Pons (tissue), 1 donor: ENCODE measurements at regions not wholly inside any gene's neighbourhood (a gene's known extent, or its start where the extent isn't known, plus 50 kb on each side); places are given as distances from the start of the nearest gene placed in this dataset.
A peak's percentile ranks its signal among the peaks of the same experiment; 100 is the strongest.
"Not testable (repeated sequence)": the region's sequence is repeated elsewhere in the genome, so short reads cannot be mapped to it uniquely, and the experiment has no call there.

ENCODE experiments used
- DNase-seq: peaks from one replicate; pipeline ENCODE4 v3.0.0-alpha.2; 2016; ENCODE audit warnings: low spot score

DNA sequence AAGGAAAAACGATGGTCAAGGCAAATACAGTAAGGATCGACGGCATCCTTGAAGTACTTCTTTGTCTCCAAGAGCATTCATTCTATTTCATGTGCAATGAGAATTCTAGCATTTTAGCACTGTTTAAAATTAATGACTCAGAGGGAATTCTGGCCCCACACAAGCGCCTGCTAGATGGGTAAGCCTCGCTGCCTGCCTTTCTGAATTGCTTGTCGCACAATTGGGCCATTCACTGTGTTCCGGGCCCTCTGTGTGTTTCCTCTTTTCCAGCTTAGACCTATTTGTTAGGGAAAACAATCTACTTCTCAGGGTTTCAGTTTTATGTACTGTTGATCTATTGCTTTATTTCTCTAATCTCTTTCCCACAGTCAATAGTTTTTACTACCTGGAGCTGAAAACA lies 204.7 kb upstream of the ZNF32 start:
- DNase-seq, result peak; percentile 39

DNA sequence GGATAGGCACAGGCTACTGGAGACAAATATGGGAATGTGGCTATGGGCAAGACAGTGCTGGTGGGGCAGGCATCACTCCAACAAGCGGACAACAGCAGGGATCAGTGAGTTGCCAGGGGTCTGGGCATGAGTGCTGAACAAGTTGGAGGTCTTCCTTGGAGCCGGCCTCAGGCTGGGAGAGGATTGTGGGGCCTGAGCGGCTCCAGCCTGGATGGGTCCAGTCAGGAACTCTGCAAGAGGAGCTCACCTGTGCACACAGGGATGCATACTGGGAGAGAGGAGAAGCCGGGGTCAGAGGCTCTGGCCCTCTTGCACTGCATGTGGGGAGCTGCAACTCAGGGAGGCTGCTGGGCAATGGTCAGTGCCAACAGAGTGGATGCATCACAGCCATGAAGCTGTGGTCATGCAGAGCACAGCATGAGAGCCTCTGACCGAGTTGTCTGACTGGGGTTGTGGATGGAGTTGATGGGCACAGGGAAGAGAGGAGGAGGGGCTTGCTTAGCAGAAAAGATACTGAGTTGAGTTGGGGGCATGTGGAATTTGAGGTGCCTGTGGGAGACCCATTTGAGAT lies 204.0 kb upstream of the ZNF32 start:
- DNase-seq, result no peak

DNA sequence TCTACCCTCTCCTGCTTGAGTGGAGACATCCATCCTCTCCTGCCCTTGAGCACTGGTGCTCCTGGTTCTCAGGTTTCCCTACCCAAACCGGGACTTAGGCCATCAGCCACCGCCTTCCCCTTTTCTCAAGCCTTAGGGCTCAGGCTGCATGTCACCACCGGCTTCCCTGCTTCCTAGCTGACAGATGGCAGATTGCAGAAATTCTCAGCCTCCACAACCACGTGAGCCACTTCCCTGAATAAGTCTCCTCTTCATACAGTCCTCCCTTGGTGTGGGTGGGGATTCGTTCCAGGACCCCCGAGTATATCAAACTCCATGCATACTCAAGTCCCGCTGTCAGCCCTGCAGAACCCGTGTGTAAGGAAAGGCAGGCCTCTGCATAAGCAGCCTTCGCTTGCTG lies 203.5 kb upstream of the ZNF32 start:
- no peak for DNase-seq

DNA sequence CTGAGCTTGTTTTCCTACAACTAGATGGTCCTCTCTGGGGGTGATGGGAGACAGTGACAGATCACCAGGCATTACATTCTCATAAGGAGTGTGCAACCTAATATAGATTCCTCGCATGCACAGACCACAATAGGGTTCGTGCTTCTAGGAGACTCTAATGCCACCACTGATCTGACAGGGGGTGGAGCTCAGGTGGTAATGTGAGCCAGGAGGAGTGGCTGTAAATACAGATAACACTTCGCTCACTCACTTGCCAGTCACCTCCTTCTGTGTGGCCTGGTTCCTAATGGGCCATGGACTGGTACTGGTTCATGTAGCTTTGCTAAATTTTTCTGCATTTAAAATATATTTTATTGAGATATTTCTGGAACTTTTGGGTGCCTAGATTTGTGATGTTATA lies 202.3 kb upstream of the ZNF32 start:
- no peak for DNase-seq

DNA sequence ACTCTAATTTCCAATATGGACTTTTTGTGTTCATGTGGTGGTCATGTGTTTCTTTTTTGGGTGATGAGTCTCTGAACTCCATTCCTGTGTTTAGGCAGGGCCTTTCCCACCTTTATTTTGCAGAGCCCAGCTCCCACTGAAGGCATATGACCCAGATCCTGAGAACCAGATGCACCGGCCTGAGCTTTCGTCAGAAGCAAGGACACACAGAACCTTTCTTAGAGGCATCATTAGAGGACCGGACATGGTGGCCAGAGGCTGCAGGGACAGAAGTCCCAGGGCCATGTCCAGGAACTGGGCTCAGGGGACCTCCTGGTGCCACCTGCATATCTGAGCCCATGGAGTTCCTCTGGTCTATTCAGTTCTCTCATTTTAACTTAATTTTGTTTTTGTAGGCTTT lies 200.9 kb upstream of the ZNF32 start:
- no peak for DNase-seq

DNA sequence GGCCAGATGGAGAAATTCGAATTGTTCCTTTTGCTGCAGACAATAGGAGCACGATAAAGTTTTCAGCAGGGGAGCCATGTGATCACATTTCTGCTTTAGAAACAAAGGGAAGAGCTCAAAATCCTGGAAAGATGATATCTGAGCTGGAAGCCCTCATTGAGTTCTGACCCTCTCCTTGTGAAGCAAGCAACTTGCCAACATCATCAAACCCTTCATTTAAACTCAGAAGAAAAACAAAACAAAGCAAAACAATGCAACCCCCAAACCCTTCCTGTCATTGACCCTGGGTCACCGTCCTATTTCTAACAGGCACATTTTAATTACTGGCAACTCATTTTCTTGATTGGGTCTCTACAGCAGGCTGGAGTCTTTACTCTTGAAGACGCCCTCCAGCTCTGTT lies 198.3 kb upstream of the ZNF32 start:
- no peak for DNase-seq

DNA sequence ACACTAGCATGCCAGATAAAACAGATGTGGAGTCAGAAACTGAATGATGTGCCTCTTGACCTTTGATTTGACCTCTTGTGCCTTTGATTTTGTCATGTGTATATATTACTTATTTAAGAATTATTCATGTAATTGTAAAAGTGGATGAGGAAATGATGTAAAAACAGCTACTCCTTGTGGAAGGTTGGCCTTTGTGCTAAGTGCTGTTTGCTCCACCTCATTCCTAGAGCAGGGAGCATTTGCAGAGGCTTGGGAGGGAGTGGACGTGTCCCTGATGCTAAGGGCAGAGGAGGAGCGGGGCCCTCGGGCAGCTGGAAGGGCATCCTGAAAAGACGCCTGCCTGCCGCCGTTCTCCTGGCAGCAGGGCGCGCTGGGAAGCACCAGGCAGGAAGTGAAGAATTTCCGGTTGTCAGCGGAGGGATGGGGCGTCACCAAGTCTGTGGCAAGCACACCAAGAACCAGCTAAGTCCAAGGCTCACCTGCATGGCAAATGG lies 197.6 kb upstream of the ZNF32 start:
- no peak for DNase-seq

DNA sequence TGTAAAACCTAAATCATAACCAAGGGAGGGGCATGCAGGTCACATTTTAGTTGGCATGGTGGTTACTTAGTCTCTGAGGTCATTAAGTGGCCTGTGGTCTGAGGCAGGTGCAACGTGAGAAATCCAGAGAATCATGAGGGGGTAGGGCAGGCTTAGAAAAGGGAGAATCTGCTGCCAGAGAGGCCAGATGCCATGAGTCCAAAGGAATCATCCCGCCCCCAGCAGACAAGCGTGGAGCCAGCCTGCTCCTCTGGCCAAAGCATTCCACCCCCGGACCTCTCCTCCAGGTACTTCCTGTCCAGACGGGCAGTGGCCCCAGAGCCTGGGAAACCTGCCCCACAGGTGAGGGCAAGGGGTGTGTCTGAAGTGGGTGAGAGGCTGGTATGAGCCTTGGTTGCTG lies 196.4 kb upstream of the ZNF32 start:
- DNase-seq, result no peak

DNA sequence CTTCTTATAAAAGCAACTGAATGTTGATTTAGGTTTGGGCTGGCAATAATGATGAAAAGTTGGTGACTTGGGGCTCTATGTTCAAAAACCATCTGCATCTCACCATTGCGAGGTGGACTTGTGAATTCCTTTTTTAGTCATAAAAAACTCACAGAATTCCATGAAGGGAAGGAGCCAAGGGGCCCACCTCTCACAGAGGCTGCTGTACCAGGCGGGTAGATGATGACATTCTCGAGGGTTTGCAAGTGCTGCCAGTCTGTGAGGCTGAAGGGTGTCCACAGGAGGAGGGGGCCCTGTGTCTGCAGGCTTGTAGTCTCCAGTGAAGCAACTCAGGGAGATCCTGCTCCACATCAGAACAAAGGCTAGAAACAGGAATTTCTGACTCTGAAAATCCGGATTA lies 195.5 kb upstream of the ZNF32 start:
- DNase-seq, result no peak

DNA sequence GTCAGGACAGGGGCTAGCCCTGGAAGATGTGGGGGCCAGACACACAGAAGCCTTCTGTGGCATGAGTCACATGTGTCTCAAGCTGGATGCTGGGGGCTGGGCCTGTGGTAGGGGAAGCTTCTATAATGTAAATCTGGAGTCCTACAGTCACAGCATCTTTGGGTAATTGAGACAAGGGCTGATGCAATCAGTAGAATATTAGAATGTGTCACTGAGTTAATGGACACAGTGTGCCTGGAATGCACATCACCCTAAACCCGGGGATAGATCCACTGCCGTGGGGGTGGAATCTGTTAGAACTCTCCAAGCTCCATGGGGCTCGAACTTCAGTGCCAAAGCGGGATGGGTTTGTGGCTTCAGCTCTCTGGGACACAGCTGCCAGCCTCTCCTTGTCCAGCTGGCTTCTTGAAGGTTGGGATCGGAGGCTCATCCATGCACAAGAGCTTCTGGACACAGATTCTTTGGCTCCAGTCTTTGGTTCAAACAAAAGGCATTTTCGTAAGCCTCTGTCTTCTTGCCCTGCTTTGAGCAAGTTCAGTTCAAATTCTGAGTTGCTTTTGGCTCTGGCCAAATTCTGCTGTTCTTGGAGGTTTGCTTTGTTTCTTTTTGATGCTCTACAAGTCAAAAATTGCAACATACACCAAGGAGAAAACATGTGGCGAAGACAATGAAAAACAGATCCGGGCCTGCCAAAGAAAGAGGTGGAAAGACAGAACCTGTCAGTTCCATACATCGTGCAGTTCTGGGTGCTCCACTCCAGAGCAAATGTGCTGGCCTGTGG lies 194.8 kb upstream of the ZNF32 start:
- no peak for DNase-seq

DNA sequence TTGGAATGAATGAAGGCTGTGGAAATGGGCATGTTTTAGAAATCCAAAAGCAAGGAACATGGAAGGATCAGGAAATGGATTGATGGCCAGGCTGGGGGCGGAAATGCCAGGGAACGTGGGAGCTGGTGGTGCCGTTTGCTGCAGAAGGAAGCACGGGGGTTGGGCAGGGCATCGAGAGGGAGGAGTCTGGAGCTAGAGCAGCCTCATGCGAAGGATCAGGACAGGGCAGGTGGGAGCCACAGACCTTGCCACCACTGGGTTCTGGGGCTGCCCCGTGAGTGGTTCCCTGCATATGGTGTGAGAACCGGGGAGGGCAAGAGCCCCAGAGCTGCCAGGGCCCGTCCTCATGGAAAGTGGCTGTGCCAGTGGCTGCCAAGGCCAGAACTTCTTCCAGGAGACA lies 193.8 kb upstream of the ZNF32 start:
- DNase-seq, result no peak

DNA sequence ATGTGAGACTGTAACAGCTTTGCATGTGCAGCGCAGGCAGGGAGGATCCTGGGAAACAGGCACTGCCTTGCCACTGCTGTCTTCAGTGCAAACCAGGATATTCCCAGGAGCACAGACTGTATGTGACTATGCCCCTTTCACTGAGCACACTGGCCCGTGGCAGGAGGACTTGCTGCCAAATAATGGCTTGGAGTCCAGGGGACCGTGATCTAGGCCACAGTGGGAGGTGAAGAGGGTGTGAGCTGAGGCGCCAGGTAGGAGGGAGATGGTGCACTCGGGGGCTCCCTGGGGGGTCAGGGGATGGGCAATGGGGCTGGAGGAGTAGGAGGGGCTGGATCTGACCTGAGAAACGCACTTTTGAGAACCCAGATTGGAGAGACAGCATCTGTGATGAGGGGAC lies 193.4 kb upstream of the ZNF32 start:
- no peak for DNase-seq

DNA sequence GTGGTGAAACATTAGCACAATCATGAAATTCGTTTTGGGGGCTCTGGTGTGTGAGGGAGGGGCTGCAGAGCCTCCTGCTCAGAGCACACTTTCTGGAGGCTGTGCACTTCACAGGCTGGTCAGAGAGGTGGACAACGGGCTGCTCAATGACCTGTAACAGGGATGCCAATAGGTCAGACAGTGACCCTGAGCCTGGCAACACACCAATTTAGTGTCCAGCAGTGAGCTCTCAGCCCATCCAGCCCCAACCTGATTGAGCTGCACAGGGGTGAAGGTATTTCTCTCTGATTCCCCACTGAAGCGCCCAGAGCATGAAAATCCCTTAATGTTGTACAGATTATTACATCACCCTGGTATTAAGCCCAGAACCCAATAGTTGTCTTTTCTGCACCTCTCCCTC lies 191.3 kb upstream of the ZNF32 start:
- DNase-seq, result no peak

DNA sequence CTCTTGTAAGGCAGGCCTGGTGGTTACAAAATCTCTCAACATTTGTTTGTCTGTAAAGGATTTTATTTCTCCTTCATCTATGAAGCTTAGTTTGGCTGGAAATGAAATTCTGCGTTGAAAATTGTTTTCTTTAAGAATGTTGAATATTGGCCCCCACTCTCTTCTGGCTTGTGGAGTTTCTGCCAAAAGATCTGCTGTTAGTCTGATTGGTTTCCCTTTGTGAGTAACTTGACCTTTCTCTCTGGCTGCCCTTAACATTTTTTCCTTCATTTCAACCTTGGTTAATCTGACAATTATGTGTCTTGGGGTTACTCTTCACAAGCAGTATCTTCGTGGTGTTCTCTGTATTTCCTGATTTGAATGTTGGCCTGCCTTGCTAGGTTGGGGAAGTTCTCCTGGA lies 186.1 kb upstream of the ZNF32 start:
- not testable (repeated sequence) for DNase-seq

DNA sequence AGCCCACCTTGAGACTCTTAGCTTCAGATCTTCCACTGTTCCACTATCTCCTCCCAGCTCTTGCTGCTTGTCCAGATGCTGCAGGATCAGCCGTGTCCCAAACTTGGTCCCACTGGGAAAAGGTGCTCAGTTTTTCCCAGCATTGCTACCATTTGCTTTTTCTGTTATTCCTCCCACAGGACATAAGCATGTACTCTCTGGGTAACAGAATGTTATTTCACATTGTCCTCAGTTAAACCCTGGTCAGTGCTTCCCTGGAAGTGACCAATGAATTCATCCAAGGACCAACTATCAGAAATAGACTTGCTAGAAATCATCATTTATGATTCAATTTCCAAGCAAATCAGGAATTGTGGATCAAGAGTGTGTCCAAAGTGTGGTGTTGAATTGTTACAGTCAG lies 179.2 kb upstream of the ZNF32 start:
- no peak for DNase-seq

DNA sequence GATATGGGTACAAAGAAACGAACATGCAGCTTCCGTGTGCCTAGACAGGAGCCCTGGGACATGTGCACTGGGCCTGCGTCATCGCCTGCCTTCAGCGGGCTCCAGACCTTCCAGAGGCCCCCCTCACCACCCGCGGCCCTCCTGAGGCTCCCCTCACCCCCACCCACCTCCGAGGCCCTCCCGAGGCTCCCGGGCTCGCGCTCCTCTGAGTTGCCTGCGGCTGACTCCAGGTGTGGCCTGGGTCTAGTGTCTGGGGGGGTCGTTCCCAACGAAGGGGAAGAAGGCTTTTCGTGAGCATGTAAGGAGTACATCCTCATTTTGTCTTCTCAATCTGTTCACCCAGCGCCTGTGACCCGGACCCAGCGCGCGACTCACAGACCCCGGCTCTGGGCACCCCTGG lies 177.3 kb upstream of the ZNF32 start:
- DNase-seq, result no peak

DNA sequence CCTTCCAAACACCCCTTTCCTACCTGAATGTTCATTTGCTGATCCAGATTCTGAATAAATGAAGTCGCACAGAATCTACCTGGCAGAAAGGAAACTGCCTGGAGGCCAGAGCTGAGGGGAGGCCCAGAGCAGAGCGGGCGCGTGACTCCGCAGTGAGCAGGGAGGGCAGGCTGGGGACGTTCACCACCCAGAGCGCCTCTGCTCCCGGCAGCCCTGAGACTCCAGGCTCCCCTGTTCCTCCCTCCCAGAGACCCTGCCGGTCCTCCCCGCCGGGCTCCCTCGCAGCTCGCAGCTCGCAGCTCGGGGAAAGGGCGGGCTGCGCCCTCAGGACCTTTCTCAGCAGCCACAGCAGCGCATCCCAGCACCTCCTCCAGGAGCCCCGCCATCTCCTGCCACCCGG lies 176.7 kb upstream of the ZNF32 start:
- no peak for DNase-seq

DNA sequence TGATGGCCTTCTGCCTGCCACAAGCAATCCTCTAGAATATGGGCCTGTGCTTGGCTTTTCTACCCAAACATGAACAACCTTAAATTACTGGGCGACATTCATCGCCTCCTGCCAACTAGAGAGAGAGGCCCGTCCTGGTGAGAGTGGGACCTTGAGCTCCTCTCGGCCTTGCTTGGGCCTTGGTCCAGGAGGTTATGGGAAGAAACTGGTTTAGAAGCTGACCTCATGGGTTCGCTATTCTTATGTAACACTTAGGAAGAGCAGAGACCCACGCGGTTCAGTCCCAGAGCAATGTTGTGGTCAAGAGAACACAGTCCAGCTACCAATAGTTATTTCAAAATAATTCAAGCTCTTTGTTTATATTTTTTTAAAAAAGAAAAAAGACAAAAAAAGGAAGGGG lies 176.3 kb upstream of the ZNF32 start:
- DNase-seq, result no peak

DNA sequence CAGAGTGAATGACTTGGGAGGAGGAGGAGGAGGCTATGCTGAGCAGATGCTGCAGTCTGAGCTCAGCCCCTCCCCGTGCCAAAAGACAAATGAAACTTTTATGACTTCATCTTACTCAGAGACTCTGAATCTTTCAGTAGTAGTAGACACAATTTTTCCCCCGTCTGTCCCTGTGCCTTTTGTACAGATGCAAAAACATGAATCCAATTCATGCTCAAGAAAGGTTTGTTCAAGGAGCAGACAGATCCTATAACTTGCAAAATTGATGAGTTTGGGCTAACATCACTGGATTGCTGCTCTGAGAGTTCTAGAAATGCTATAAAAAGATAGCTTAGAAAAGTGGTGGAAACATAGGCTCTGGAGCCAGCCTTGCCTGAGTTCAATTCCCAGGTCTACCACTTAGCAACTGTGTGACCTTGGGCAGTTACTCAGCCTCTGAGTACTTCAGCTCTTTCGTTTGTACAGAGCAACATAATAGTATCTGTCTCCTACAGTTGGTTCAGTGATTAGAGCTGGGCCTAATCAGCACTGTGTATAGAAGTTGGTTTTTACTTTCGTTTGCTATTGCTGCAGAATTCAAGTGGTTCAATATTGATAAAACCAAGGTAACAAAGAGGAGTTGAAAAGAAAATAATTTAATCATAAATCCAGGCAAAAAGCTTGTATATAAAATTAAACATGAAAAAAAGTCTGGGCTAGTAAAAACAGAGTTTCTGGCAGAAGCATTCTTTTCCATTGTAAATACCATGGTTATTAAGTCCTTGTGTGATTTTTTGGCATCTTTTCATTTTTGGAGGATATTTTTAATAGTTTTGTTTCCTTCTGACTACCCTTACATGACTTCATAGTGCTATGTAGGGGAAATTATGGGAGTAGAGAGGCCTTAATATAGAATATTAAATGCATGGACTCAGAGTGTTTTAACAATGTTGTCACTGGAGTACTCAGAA lies 174.2 kb upstream of the ZNF32 start:
- DNase-seq, result no peak

DNA sequence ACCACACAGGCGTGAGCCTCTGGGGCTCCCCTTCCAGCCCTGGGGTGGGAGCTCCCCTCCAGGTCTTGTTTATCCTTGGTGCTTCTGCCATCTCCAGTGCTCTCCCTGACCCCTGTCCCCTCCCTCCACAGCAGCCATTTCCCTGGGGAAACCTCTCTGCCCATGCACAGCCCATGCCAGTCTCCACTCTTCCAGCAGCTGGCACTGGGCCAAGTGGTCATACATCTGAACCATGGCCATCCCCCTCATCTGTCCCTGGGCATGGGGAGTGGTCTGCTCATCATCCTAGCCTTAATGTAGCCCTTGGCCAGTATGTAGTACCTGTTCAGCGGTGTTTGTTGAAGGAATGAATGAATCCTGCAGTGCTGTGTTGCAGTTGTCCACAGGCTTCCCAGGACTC lies 172.4 kb upstream of the ZNF32 start:
- DNase-seq, result no peak

DNA sequence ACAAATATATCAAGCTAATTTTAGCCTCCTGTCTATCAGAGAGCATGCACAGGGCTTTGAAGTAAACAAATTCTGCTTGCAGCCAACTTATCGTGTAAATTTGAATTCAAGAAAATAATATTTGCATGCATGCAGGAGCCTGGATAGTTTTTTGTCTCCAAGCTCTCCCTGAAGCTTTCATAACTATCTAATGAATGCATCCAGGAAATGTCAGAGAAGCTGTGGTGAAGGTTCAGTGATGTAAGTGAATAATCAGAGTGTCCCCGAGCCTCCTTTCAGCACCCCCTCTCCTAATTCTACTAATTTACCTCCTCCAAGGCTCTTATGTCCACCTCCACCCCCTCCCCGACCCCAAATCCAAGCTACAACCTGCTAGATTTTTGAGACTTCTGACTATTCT lies 172.0 kb upstream of the ZNF32 start:
- no peak for DNase-seq

DNA sequence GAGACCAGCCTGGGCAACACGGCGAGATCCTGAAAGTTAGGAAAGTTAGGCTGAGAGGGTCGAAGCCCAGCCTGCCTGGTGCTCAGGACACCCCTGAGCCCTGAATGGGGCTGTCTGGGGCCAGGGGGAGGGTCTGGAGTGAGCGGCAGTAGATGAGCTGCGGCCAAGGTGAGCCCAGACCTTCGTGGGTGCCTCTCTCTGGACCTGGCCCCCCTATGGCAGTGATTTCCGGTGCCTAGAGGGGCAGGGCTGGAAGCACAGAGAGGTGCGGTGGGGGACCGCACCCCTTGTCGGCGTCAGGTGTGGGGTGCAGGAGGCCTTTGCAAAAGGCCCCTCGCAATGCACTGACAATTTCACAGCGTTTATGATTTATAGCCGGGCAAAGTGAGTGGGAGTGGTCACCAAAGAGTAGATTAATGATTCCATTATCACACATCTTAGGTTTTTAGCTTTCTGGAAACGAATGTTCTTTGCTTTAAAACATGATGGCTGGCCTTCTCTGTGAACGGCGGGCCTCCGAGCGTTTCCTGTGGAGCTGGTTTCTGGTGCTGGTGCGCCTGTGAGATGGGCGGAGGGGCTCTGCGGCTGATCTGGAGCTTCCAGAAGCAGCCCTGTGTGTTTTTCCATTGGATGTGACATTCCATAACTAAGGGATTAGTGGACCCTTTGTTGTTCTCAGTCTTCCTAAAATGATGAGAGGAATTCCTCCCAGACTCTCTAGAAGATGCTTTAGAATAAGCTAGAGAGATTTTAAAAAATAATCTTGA lies 171.0 kb upstream of the ZNF32 start:
- DNase-seq, result no peak
